Astrocyte (in vitro differentiated cells and primary cell): ENCODE measurements at regions not wholly inside any gene's neighbourhood (a gene's known extent, or its start where the extent isn't known, plus 50 kb on each side); places are given as distances from the start of the nearest gene placed in this dataset.

ENCODE experiments used
- EZH2 ChIP-seq: IDR thresholded peaks from 2 replicates; pipeline ENCODE4 v1.6.1; 2012; ENCODE audit warnings: mild to moderate bottlenecking, low read length, inconsistent platforms; ENCODE audit not compliant: insufficient read depth
- TF ChIP-seq, protein P1 (sequence below): IDR thresholded peaks from 2 replicates; pipeline ENCODE4 v1.5.1; 2011; ENCODE audit warnings: low read depth, mild to moderate bottlenecking, inconsistent platforms, low read length, moderate library complexity; ENCODE audit not compliant: insufficient read depth

GRCh38 chr18:78783564-78783960 is 196.1 kb upstream of the SALL3 start:
- TF ChIP-seq EZH2, result no peak
- TF ChIP-seq, protein P1, sequence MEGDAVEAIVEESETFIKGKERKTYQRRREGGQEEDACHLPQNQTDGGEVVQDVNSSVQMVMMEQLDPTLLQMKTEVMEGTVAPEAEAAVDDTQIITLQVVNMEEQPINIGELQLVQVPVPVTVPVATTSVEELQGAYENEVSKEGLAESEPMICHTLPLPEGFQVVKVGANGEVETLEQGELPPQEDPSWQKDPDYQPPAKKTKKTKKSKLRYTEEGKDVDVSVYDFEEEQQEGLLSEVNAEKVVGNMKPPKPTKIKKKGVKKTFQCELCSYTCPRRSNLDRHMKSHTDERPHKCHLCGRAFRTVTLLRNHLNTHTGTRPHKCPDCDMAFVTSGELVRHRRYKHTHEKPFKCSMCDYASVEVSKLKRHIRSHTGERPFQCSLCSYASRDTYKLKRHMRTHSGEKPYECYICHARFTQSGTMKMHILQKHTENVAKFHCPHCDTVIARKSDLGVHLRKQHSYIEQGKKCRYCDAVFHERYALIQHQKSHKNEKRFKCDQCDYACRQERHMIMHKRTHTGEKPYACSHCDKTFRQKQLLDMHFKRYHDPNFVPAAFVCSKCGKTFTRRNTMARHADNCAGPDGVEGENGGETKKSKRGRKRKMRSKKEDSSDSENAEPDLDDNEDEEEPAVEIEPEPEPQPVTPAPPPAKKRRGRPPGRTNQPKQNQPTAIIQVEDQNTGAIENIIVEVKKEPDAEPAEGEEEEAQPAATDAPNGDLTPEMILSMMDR, result no peak
